Sigmoid colon (tissue), 3 donors: ENCODE measurements at regions not wholly inside any gene's neighbourhood (a gene's known extent, or its start where the extent isn't known, plus 50 kb on each side); places are given as distances from the start of the nearest gene placed in this dataset.

Experiments used
- POLR2A ChIP-seq, 2 donors: fragments of 450-650 bp; IDR thresholded peaks; one replicate each; pipeline ENCODE4 v1.6.1; 2016; ENCODE audit warnings: antibody characterized with exemption in 2 of 2, mild to moderate bottlenecking in 2 of 2, moderate library complexity in 2 of 2
- TF ChIP-seq, protein P1 (sequence below), 4 experiments: fragments of 450-650 bp in 3 of 4; fragments of 200-600 bp in 1 of 4; IDR thresholded peaks; one replicate each; pipeline ENCODE4 v1.5.1; 2016 to 2019; ENCODE audit warnings: antibody characterized with exemption in 4 of 4, mild to moderate bottlenecking in 3 of 4, moderate library complexity in 2 of 4

DNA sequence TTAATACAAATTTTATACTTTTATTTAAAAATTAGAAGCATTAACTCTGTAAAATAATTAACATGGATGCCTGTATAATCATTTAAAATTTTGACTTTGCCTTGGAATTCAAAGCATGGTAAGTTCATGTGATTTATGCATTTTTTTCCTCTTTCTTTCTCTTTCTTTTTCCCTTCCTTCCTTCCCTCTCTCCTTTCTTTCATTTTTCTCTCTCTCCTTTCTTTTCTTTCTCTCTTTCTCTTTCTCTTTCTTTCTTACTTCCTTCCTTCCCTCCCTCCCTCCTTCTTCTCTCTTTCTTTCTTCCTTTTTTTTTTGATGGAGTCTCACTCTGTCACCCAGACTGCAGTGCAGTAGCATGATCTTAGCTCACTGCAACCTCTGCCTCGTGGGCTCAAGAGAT lies 53.8 kb upstream of the P3H2 start:
- TF ChIP-seq, protein P1, sequence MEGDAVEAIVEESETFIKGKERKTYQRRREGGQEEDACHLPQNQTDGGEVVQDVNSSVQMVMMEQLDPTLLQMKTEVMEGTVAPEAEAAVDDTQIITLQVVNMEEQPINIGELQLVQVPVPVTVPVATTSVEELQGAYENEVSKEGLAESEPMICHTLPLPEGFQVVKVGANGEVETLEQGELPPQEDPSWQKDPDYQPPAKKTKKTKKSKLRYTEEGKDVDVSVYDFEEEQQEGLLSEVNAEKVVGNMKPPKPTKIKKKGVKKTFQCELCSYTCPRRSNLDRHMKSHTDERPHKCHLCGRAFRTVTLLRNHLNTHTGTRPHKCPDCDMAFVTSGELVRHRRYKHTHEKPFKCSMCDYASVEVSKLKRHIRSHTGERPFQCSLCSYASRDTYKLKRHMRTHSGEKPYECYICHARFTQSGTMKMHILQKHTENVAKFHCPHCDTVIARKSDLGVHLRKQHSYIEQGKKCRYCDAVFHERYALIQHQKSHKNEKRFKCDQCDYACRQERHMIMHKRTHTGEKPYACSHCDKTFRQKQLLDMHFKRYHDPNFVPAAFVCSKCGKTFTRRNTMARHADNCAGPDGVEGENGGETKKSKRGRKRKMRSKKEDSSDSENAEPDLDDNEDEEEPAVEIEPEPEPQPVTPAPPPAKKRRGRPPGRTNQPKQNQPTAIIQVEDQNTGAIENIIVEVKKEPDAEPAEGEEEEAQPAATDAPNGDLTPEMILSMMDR (IDR thresholded peaks at IDR 0.05): no peak
- TF ChIP-seq POLR2A (IDR thresholded peaks at IDR 0.05): no peak
